Aorta (tissue), 5 donors: ENCODE measurements at regions not wholly inside any gene's neighbourhood (a gene's known extent, or its start where the extent isn't known, plus 50 kb on each side); places are given as distances from the start of the nearest gene placed in this dataset.

Experiments
- ATAC-seq: fragments of 200-7000 bp; cut with Tn5 transposase; one replicate; pipeline ENCODE4 v1.9.1; 2022; ENCODE audit warnings: moderate library complexity; ENCODE audit not compliant: low FRiP score
- DNase-seq, 2 donors: peaks; one replicate each; pipeline ENCODE4 v3.0.0-alpha.2; 2020
- H3K27ac ChIP-seq, 2 donors: one replicate each; pipeline ENCODE4 v1.5.1; 2013; ENCODE audit warnings: low read length in 2 of 2, mild to moderate bottlenecking in 2 of 2, moderate library complexity in 2 of 2, control low read depth in 1 of 2, inconsistent platforms in 1 of 2, low read depth in 1 of 2
- H3K27me3 ChIP-seq, 2 donors: one replicate each; pipeline ENCODE4 v1.6.1; 2013; ENCODE audit warnings: control low read depth in 1 of 2, low read length in 1 of 2, mild to moderate bottlenecking in 1 of 2, moderate library complexity in 1 of 2; ENCODE audit not compliant: insufficient read depth in 2 of 2, control insufficient read depth in 1 of 2
- H3K36me3 ChIP-seq, 2 donors: one replicate each; pipeline ENCODE4 v1.6.1; 2013; ENCODE audit warnings: control low read depth in 1 of 2, low read length in 1 of 2, mild to moderate bottlenecking in 1 of 2; ENCODE audit not compliant: insufficient read depth in 2 of 2, control insufficient read depth in 1 of 2
- H3K4me1 ChIP-seq, 2 donors: one replicate each; pipeline ENCODE4 v1.6.1; 2013; ENCODE audit warnings: low read length in 2 of 2, control low read depth in 1 of 2, mild to moderate bottlenecking in 1 of 2, moderate library complexity in 1 of 2; ENCODE audit not compliant: insufficient read depth in 2 of 2, control insufficient read depth in 1 of 2
- H3K4me3 ChIP-seq, 2 donors: one replicate each; pipeline ENCODE4 v1.5.1; 2013; ENCODE audit warnings: low read length in 2 of 2, control low read depth in 1 of 2, mild to moderate bottlenecking in 1 of 2
- H3K9me3 ChIP-seq: one replicate; pipeline ENCODE4 v1.6.1; 2013; ENCODE audit warnings: mild to moderate bottlenecking, low read length; ENCODE audit not compliant: control insufficient read depth
- WGBS, 2 donors: extraction: QIAGEN DNeasy Blood & Tissue Kit; methylation state at CpG; one replicate each; pipeline ENCODE4 v1.1.7; 2013; 5-methylcytosine and 5-hydroxymethylcytosine counted together
- intact Hi-C, 2 donors: fragments of 100-400 bp; cut with DNase I; formaldehyde crosslinking; loops; one replicate each; pipeline versions ENCODE4 v1.14.2 to v1.15.0; 2022
- donor health status: healthy with polysubstance abuse.
- donor health status: Bipolar disorder and iron deficiency.
- donor health status: DM: no; HTN: no; CAD: no.
- donor health status: DM: no; HTN: no; CAD: no.
- donor health status: DM: yes; HTN: yes; CAD: no.

DNA sequence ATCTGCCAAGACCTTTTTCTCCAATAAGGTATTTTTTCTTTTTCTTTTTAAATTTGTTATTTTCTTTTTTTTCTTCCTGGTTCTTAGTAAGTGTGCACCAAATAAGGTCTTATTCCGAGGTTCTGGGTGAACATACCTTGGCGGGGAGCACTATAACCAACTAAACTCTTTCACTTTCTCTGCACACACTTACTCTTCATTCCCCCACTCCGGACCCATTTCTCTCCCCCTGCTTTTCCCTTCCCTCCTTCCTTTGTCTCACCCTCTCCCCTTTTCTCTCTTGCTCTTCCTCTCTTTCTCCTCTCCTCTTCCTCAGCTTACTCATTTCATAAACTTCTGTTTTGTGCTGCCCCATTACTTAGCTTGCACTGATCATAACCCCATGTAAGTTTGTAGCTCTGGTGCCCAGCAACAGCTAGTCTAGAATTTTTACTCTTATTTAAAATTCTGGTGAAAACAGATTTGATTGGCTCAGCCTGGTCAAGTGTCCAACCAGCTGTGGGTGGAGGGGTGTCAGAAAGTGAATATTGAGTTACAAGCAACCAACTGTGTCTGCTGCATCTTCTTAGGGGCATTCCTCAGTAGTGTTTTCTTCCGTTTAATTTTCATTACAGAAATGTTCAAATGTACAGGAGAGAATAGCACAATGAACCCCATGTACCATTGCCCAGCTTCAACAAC lies 297.5 kb downstream of the SHQ1 start:
- Histone ChIP-seq H3K36me3 (no peaks in the 10 kb centered on the region), H3K27me3 (no peaks in the 10 kb centered on the region), H3K9me3 (no peaks in the 10 kb centered on the region), H3K27ac (no peak overlapping the region), H3K4me3 (no peak overlapping the region), H3K4me1 (no peaks in the 10 kb centered on the region)
- 92 to 95% methylated on average over 4 of the region's 4 CpGs for WGBS, 2 donors
- intact Hi-C loops: no loop called here
- DNase-seq (no peak), ATAC-seq (no peak)

DNA sequence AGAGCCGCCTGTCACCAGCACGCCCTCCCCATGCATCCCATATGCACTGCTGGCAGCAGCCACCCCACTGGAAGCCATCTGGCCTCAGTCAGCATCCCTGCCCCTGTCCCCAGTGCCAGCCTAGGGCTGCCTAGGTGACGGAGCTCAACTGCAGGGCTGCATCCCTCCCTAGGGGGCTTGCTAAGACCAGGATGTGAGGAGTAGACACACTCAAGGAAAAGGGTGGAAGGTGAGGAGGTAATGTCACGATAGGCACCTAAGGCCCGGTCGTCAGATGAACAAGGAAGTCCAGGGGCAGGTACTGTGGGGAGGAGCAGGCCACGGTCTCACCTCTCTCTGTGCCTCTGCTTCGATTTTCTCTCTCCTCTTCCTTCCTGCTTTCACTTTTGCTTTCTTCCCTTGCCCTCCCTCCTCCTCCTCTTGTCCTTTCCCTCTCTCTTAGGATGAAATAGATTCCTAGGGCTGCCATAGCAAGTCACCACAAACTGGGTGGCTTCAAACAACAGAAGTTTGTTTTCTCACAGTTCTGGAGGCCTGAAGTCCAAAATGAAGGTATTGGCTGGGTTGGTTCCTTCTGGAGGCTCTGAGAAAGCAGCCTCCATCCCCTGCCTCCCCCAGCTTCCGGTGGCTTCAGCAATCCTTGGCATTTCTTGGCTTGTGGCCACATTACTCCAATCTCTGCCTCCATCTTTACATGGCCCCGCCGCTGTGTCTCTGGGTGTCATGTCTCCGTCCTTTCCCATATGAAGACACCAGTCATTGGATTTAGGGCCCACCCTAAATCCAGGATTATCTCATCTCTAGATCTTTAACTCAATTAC lies 298.3 kb downstream of the SHQ1 start:
- intact Hi-C loops: no loop called here
- Histone ChIP-seq H3K36me3 (no peaks in the 10 kb centered on the region), H3K4me3 (no peak overlapping the region), H3K9me3 (no peaks in the 10 kb centered on the region), H3K27ac (no peak overlapping the region), H3K27me3 (no peaks in the 10 kb centered on the region), H3K4me1 (no peaks in the 10 kb centered on the region)
- WGBS, 2 donors: 92 to 93% methylated on average over 12 of the region's 12 CpGs
- no peak for DNase-seq
- ATAC-seq: no peak

DNA sequence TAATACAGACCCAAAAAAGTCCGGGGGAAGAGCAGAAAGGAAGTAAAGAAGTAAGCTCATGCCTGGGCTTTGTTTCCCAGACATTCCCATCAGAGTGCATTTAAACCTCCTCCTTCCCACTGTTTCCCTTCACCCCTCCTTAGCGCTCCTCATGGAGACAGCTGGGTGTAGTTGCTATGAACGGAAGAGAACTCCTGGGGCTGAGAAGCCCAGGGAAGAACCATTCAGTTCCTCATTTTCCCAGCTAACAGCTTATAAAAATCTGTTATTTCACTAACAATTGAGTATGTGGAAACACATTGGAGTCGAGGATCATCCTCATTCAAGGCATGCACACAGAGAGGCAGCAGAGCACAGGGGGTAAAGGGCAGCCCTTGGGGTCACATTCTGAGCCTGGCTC lies 299.3 kb downstream of the SHQ1 start:
- ATAC-seq: no peak
- H3K27me3 ChIP-seq: no peaks in the 10 kb centered on the region
- H3K27ac ChIP-seq: no peak overlapping the region
- no peak for DNase-seq
- intact Hi-C loops: no loop called here
- H3K9me3 ChIP-seq: no peaks in the 10 kb centered on the region
- 90 to 91% methylated on average over 4 of the region's 4 CpGs for WGBS, 2 donors
- no peaks in the 10 kb centered on the region for H3K36me3 ChIP-seq
- H3K4me3 ChIP-seq: no peak overlapping the region
- no peaks in the 10 kb centered on the region for H3K4me1 ChIP-seq

DNA sequence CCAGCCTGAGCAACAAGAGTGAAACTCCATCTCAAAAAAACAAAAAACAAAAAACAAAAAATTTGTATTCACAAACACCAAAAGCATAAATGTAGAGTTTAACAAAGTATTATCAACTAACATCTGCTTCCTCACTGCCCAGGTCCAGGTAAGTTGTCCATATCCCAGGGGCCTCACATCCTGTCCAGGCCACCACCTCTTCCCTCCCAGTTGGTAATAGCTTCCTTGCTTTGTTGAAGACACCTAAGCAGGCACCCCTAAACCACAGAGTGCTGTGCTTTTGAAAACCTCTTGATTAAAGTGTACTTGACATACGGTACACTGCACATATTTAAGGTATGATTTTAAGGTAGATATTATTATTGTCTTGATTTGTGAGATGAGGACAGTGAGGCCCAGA lies 299.8 kb downstream of the SHQ1 start:
- Histone ChIP-seq H3K27me3 (no peaks in the 10 kb centered on the region), H3K27ac (no peak overlapping the region), H3K9me3 (no peaks in the 10 kb centered on the region), H3K36me3 (no peaks in the 10 kb centered on the region), H3K4me3 (no peak overlapping the region), H3K4me1 (no peaks in the 10 kb centered on the region)
- intact Hi-C loops: no loop called here
- DNase-seq (no peak), ATAC-seq (no peak)
- 3 to 49% methylated on average over 1 of the region's 1 CpG for WGBS, 2 donors

DNA sequence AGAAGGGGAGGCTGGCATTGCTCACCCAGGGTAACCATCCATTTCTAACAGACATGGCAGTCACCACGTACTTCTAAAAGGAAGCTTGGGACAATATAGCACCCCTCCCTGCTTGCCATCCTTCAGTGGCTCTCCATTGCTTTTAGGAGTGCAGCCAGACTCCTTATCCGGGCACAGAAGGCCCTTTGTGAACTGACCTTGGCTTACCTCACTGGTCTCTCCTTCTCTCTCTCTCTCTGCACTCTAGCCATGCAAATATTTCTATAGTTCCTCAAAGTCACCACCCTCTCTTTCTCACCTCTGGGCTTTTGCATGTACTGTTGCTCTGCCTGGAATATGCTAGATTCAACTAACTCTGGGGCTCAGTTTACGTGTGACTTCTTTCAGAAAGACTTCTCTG lies 301.1 kb downstream of the SHQ1 start:
- ATAC-seq: no peak
- Histone ChIP-seq H3K27ac (no peak overlapping the region), H3K27me3 (no peaks in the 10 kb centered on the region), H3K4me1 (no peaks in the 10 kb centered on the region), H3K9me3 (no peaks in the 10 kb centered on the region), H3K4me3 (no peak overlapping the region), H3K36me3 (no peaks in the 10 kb centered on the region)
- DNase-seq: no peak
- 91 to 94% methylated on average over 3 of the region's 3 CpGs for WGBS, 2 donors
- intact Hi-C loops: no loop called here

DNA sequence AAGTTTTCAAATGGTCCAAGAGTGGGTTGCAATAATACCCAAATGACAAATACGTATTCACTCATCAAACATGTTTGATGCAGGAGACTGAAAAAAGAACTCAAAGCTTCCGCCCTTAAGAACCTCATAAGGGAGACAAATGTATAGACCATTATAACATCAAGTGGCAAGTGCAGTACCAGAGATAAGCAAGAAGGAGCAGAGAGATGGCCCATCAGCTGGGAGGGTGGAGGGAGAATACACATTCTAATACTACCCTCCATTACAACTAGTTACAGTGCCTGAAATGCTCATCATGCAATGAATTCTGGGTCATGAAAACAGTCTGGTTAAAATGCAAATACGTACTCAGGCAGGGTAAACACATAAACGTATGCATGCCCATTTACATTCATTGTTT lies 304.0 kb downstream of the SHQ1 start:
- no peak overlapping the region for H3K4me3 ChIP-seq
- intact Hi-C loops: no loop called here
- H3K27ac ChIP-seq: no peak overlapping the region
- no peaks in the 10 kb centered on the region for H3K27me3 ChIP-seq
- no peak for DNase-seq
- WGBS, 2 donors: 84 to 87% methylated on average over 4 of the region's 4 CpGs
- H3K4me1 ChIP-seq: no peaks in the 10 kb centered on the region
- H3K36me3 ChIP-seq: no peaks in the 10 kb centered on the region
- H3K9me3 ChIP-seq: no peaks in the 10 kb centered on the region
- ATAC-seq: no peak

DNA sequence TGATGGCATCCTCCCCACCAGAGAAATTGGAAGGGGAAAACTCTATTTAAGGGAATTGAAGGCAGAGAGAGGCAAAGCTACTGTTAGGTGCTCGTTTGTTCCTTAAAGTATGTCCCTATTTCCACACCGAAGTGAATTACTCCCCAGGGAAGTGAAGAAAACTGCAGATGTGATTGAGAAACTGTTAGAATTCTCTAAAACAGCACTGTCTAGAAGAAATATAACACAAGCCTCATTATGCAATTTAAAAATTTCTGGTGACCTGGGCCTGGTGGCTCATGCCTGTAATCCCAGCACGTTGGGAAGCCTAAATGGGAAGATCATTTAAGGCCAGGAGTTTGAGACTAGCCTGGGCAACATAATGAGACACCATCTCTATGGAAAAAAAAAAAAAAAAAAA lies 305.0 kb downstream of the SHQ1 start:
- Histone ChIP-seq H3K4me1 (no peaks in the 10 kb centered on the region), H3K9me3 (no peaks in the 10 kb centered on the region), H3K36me3 (no peaks in the 10 kb centered on the region), H3K27ac (no peak overlapping the region), H3K4me3 (no peak overlapping the region), H3K27me3 (no peaks in the 10 kb centered on the region)
- intact Hi-C loops: no loop called here
- ATAC-seq (no peak), DNase-seq (no peak)
- 67 to 82% methylated on average over 3 of the region's 3 CpGs for WGBS, 2 donors

DNA sequence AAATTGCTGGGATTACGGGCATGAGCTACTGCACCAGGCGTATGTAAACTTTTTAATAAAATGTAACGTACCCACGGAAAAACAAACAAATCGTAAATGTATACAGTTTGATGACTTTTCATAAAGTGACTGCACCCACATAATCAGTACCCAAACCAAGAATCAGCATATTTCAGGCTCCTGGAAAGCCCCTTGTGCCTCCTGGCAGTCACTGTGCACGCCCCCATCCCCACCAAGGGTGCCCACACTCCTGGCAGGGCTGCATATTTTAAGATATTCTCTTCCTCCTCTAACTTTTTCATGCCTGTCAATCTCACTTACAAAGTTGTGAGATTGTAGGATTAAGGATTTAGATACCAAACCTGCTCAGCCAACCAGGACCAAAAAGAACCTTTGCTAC lies 305.5 kb downstream of the SHQ1 start:
- H3K36me3 ChIP-seq: no peaks in the 10 kb centered on the region
- no peak overlapping the region for H3K27ac ChIP-seq
- H3K9me3 ChIP-seq: no peaks in the 10 kb centered on the region
- ATAC-seq: no peak
- no peak for DNase-seq
- H3K4me3 ChIP-seq: no peak overlapping the region
- no peaks in the 10 kb centered on the region for H3K4me1 ChIP-seq
- 91 to 94% methylated on average over 6 of the region's 6 CpGs for WGBS, 2 donors
- H3K27me3 ChIP-seq: no peaks in the 10 kb centered on the region
- intact Hi-C loops: no loop called here

DNA sequence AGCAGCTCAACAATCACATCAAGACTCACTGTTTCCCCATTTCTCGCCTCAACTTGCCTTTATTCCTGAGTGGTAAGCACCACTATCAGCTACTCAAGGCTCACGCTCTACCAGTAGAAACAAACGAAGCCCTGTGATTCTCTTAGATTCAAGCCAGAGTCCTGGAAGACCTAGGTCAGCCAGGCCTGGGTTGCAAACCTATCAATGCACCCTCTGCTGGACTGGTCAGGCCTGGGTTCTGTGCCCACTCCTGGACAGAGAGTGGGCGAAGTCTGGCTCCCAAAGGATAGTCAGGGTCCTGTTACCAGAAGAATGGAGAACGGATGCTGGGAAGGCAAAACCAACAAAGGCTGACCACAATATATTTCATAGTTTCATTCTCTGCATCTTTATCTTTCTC lies 308.4 kb downstream of the SHQ1 start:
- intact Hi-C loops: no loop called here
- Histone ChIP-seq H3K27me3 (no peaks in the 10 kb centered on the region), H3K9me3 (no peaks in the 10 kb centered on the region), H3K27ac (no peak overlapping the region), H3K4me3 (no peak overlapping the region), H3K36me3 (no peaks in the 10 kb centered on the region), H3K4me1 (no peaks in the 10 kb centered on the region)
- DNase-seq: no peak
- 88 to 92% methylated on average over 5 of the region's 5 CpGs for WGBS, 2 donors
- no peak for ATAC-seq
